OCI-LY7 (cell line): ENCODE measurements at regions not wholly inside any gene's neighbourhood (a gene's known extent, or its start where the extent isn't known, plus 50 kb on each side); places are given as distances from the start of the nearest gene placed in this dataset.

ENCODE experiments used
- EZH2phosphoT487 ChIP-seq: fragments of 200-600 bp; sonication (generic); IDR thresholded peaks from 2 replicates; pipeline ENCODE4 v1.6.1; 2018; ENCODE audit warnings: low read depth, borderline replicate concordance, mild to moderate bottlenecking, mixed run types, antibody characterized with exemption, low read length, moderate library complexity, mixed read lengths
- TF ChIP-seq, protein P1 (sequence below): fragments of 200-600 bp; sonication (generic); conservative IDR thresholded peaks from 2 replicates; pipeline ENCODE4 v1.5.1; 2014; ENCODE audit warnings: mild to moderate bottlenecking, antibody characterized with exemption, low read length, moderate library complexity, mixed read lengths

DNA sequence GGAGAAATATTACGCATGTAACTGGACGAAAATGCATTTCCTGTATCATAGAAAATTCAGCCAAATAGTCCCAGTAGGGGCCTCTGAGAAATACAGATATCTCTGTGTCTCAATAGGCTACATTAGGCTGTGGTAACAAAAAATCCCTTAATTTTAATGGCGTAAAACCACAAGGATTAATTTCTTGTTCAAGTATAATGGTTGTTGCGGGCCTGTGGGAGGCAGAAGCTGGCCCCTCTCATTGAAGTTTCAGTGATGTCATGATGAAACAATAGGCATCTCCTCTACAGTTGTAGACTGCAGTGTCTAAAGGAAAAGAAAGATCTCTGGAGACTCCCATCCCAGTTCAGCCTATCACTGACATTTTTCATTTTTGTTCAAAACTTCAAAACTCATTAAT is 1625.6 kb upstream of the C9orf72 start:
- TF ChIP-seq EZH2phosphoT487, result no peak
- TF ChIP-seq, protein P1, sequence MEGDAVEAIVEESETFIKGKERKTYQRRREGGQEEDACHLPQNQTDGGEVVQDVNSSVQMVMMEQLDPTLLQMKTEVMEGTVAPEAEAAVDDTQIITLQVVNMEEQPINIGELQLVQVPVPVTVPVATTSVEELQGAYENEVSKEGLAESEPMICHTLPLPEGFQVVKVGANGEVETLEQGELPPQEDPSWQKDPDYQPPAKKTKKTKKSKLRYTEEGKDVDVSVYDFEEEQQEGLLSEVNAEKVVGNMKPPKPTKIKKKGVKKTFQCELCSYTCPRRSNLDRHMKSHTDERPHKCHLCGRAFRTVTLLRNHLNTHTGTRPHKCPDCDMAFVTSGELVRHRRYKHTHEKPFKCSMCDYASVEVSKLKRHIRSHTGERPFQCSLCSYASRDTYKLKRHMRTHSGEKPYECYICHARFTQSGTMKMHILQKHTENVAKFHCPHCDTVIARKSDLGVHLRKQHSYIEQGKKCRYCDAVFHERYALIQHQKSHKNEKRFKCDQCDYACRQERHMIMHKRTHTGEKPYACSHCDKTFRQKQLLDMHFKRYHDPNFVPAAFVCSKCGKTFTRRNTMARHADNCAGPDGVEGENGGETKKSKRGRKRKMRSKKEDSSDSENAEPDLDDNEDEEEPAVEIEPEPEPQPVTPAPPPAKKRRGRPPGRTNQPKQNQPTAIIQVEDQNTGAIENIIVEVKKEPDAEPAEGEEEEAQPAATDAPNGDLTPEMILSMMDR, result no peak
